Loucy (cell line): ENCODE measurements at regions not wholly inside any gene's neighbourhood (a gene's known extent, or its start where the extent isn't known, plus 50 kb on each side); places are given as distances from the start of the nearest gene placed in this dataset.
"Not testable (repeated sequence)": the region's sequence is repeated elsewhere in the genome, so short reads cannot be mapped to it uniquely, and the experiment has no call there.

Experiments
- H2AFZ ChIP-seq: fragments of 200-600 bp; sonication (generic); 2 replicates; pipeline ENCODE4 v1.6.0; 2016; ENCODE audit warnings: antibody characterized with exemption, mild to moderate bottlenecking, low read length, moderate library complexity
- H3F3A ChIP-seq: fragments of 200-600 bp; 2 replicates; pipeline ENCODE4 v1.6.0; 2016; ENCODE audit warnings: antibody characterized with exemption, low read depth, mild to moderate bottlenecking
- H3K27me3 ChIP-seq: fragments of 200-600 bp; sonication (generic); 2 replicates; pipeline ENCODE4 v1.6.1; 2014; ENCODE audit warnings: low read length, mild to moderate bottlenecking; ENCODE audit not compliant: insufficient read depth, poor library complexity, severe bottlenecking
- H3K36me3 ChIP-seq: fragments of 200-600 bp; sonication (generic); 2 replicates; pipeline ENCODE4 v1.6.1; 2016; ENCODE audit warnings: low read length; ENCODE audit not compliant: insufficient read depth
- H3K4me1 ChIP-seq: fragments of 200-600 bp; sonication (generic); 2 replicates; pipeline ENCODE4 v1.5.1; 2014; ENCODE audit warnings: low read length, mild to moderate bottlenecking; ENCODE audit not compliant: insufficient read depth, poor library complexity, severe bottlenecking
- H3K4me2 ChIP-seq: fragments of 200-600 bp; sonication (generic); 2 replicates; pipeline ENCODE4 v1.6.0; 2014; ENCODE audit warnings: antibody characterized with exemption, low read length, low read depth, mild to moderate bottlenecking; ENCODE audit not compliant: poor library complexity, severe bottlenecking
- H3K4me3 ChIP-seq: fragments of 200-600 bp; sonication (generic); 2 replicates; pipeline ENCODE4 v1.5.1; 2014; ENCODE audit warnings: low read length, mild to moderate bottlenecking, mixed read lengths; ENCODE audit not compliant: poor library complexity, severe bottlenecking
- H3K79me2 ChIP-seq: fragments of 200-600 bp; sonication (generic); 2 replicates; pipeline ENCODE4 v1.6.1; 2014; ENCODE audit warnings: low read length; ENCODE audit not compliant: insufficient read depth
- H3K9ac ChIP-seq: fragments of 200-600 bp; sonication (generic); 2 replicates; pipeline ENCODE4 v1.6.0; 2014; ENCODE audit warnings: mild to moderate bottlenecking, low read depth, low read length, moderate library complexity; ENCODE audit not compliant: poor library complexity, severe bottlenecking
- H3K9me2 ChIP-seq: fragments of 200-600 bp; sonication (generic); replicated peaks from 2 replicates; pipeline ENCODE4 v1.6.1; 2016; ENCODE audit warnings: low read depth, low read length, mixed read lengths
- H3K9me3 ChIP-seq: fragments of 200-600 bp; sonication (generic); 2 replicates; pipeline ENCODE4 v1.6.1; 2014; ENCODE audit warnings: mild to moderate bottlenecking, antibody characterized with exemption, low read length, low read depth; ENCODE audit not compliant: insufficient read depth
- H4K20me1 ChIP-seq: fragments of 200-600 bp; sonication (generic); 2 replicates; pipeline ENCODE4 v1.6.0; 2014; ENCODE audit warnings: antibody characterized with exemption, low read length, mild to moderate bottlenecking; ENCODE audit not compliant: insufficient read depth, poor library complexity, severe bottlenecking
- CTCF ChIP-seq: fragments of 200-600 bp; sonication (generic); conservative IDR thresholded peaks from 2 replicates; pipeline ENCODE4 v1.5.1; 2014; ENCODE audit warnings: mild to moderate bottlenecking, antibody characterized with exemption, low read length
- EZH2phosphoT487 ChIP-seq: fragments of 200-600 bp; IDR thresholded peaks from 2 replicates; pipeline ENCODE4 v1.6.1; 2018; ENCODE audit warnings: antibody characterized with exemption, mild to moderate bottlenecking, moderate library complexity, borderline replicate concordance

DNA sequence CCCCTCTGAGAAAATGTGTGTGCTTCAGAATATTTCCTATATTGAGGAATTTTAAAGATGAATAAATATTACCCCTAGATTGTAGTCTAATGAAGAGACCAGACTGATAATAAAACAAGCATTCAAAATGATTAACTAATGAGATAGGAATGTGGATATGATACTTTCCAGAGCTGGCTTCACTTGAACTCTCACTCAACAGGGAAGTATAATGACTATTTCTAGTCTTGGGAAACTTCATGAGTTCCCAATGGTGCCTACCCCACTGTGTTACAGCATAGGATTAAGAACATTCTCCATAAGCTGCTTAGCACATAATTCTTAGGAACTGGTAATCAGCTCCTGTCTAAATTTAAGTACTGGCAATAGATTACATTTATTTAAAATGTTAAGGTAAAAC is 261.5 kb upstream of the ZNF385D start:
- no peaks in the 10 kb centered on the region for H3F3A ChIP-seq
- TF ChIP-seq CTCF (no peak), EZH2phosphoT487 (no peak)
- no peaks in the 10 kb centered on the region for H3K36me3 ChIP-seq
- no peaks in the 10 kb centered on the region for H3K9me2 ChIP-seq
- H3K79me2 ChIP-seq = no peaks in the 10 kb centered on the region
- no peaks in the 10 kb centered on the region for H3K9me3 ChIP-seq
- no peak overlapping the region for H2AFZ ChIP-seq
- H3K27me3 ChIP-seq = no peaks in the 10 kb centered on the region
- no peak overlapping the region for H3K9ac ChIP-seq
- H4K20me1 ChIP-seq = no peaks in the 10 kb centered on the region
- H3K4me3 ChIP-seq = no peak overlapping the region
- H3K4me1 ChIP-seq = no peaks in the 10 kb centered on the region
- H3K4me2 ChIP-seq = no peak overlapping the region

- Histone ChIP-seq H2AFZ (no peak overlapping the region), H3K9me2 (no peaks in the 10 kb centered on the region), H3K4me1 (no peaks in the 10 kb centered on the region), H3K36me3 (no peaks in the 10 kb centered on the region), H3K9ac (no peak overlapping the region), H4K20me1 (no peaks in the 10 kb centered on the region), H3F3A (no peaks in the 10 kb centered on the region), H3K4me3 (no peak overlapping the region), H3K27me3 (no peaks in the 10 kb centered on the region), H3K4me2 (no peak overlapping the region), H3K9me3 (no peaks in the 10 kb centered on the region), H3K79me2 (no peaks in the 10 kb centered on the region)
- TF ChIP-seq EZH2phosphoT487 = no peak
- no peak for TF ChIP-seq CTCF
These were observed 262.6 kb upstream of the ZNF385D start for GRCh38 chr3:22013641-22014040.

GRCh38 chr3:22016197-22016596 is 265.2 kb upstream of the ZNF385D start:
- H4K20me1 ChIP-seq = no peaks in the 10 kb centered on the region
- H3F3A ChIP-seq = no peaks in the 10 kb centered on the region
- H3K9me3 ChIP-seq = no peaks in the 10 kb centered on the region
- H2AFZ ChIP-seq = no peak overlapping the region
- no peak overlapping the region for H3K4me3 ChIP-seq
- no peak overlapping the region for H3K4me2 ChIP-seq
- H3K79me2 ChIP-seq = no peaks in the 10 kb centered on the region
- no peak overlapping the region for H3K9ac ChIP-seq
- TF ChIP-seq EZH2phosphoT487 (no peak), CTCF (no peak)
- H3K9me2 ChIP-seq = no peaks in the 10 kb centered on the region
- no peaks in the 10 kb centered on the region for H3K36me3 ChIP-seq
- H3K27me3 ChIP-seq = no peaks in the 10 kb centered on the region
- no peaks in the 10 kb centered on the region for H3K4me1 ChIP-seq

GRCh38 chr3:22024638-22025037 is 273.6 kb upstream of the ZNF385D start:
- not testable (repeated sequence) for H3K9me2 ChIP-seq, H3K4me1 ChIP-seq, H3K36me3 ChIP-seq, H3K79me2 ChIP-seq, H2AFZ ChIP-seq, H3K9ac ChIP-seq, H3K27me3 ChIP-seq, H3F3A ChIP-seq, H3K4me2 ChIP-seq, H3K4me3 ChIP-seq, H3K9me3 ChIP-seq, H4K20me1 ChIP-seq
